GM19324 (cell line): ENCODE measurements at regions not wholly inside any gene's neighbourhood (a gene's known extent, or its start where the extent isn't known, plus 50 kb on each side); places are given as distances from the start of the nearest gene placed in this dataset.
"Not testable (repeated sequence)": the region's sequence is repeated elsewhere in the genome, so short reads cannot be mapped to it uniquely, and the experiment has no call there.

Source experiments
- ATAC-seq: cut with Tn5 transposase; IDR thresholded peaks from one replicate; pipeline ENCODE4 v1.9.1; 2021; ENCODE audit warnings: mild to moderate bottlenecking, moderate library complexity; ENCODE audit not compliant: unreplicated experiment, low FRiP score

DNA sequence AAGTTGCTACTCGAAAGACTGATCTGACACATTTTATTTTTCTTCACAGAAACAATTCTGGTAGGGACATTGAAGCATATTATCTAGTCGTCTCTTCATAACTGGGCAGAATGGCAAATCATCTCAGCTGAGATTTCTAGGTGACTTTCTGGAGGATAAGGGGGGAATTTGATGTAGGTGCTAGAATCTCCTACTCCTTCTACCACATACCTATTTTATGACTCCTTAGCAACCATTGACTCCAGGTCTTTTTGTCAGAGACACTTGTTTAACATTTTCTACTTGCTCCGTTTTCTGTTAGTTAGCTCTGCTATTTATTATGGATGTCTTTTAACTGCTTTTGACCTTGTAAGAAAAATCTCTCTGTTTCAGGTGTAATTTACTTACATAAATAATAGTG, 380.9 kb upstream of the SEMA3C start:
- no peak for ATAC-seq

DNA sequence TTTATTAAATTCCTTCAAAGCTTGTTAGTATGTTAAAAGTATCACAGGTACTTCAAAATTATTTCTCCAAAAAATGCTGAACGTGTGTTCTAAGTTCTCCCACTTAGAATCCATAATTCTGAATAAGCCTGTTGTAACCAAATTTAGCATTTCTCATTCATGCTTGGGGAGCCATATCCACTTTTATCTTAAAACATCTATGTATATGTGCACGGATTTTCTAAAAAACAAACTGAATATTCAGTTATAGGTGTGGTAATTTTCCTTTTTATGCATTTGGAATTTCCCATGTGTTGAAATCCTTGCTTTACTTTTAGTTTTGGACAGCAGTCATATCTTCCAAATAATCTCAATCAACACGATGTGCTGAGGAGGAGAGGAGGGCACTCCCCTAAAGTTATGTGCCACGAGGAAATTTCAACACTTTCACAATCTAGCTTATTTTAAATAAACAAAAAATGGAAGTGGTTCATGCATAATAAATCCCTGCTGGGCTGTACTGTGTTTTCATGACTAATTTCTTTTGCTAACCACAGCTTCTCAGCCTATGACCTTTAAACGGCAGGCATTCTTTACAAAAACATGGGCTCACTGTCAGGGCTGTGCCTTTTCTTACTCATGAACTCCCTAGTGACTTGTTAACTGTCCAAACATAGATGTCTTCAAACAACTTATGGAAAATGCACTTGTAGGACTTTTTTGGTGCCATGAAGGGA, 380.3 kb upstream of the SEMA3C start:
- no peak for ATAC-seq

DNA sequence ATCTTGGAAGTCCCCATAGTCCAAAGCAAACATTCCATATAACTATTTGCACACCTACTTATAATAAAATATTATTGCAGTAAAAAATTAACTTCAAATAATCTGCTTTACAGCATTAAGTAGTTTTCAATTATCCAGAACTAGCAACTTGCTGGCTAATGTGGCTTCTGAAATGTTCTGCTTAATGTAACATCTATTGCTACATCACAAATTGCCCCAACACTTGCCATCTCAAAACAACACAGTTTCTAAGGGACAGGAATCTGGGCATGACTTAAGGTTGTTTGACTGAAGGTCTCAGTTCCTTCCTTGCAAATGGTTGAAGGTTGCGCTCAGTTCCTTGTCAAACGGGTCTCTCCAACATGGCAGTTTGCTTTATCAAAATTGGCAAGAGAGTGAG, 378.5 kb upstream of the SEMA3C start:
- ATAC-seq, result no peak

DNA sequence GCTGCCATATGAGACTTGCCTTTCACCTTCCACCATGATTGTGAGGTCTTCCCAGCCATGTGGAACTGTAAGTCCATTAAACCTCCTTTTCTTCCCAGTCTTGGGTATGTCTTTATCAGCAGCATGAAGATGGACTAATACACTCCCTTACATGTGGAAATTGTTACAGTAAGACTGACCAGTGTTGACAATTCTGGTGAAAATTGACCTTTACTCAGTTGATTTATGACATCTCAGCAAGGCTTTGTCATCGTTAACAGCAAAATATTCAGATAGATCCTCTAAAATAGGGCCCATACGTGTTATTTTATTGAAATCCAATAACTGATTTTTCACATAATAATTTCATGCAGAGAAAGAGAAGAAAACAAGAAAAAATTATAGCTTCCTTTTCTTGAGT, 377.9 kb upstream of the SEMA3C start:
- ATAC-seq, result no peak

DNA sequence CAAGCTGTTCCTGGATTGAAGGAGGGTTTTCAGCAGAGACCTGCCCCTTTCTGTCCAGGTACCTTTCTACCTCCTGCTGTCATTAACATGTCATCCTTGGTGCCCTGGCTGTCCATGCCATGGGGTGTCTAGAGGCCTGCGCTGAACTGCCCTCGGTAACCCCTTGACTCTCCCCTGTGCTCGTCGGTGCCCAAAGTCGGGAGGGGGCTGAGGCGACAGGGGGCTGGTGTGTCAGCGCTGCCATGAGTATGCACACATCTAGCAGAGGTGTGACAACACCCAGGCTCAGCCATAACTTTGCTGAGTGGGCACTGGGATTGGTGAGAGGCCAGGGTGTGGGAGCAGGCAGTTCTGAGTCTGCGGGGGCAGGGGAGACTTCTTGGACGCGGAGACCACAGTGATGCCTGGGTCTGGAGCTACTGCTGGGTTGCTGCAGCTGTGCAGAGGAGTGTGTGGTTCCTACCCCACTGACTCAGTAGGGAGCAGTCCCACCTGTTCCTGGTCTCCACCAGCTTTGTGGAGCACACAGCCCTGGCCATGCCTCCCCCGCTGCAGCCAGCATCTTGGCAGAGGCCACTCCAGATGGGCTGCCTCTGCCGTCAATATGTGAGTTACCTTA, 376.2 kb upstream of the SEMA3C start:
- no peak for ATAC-seq

DNA sequence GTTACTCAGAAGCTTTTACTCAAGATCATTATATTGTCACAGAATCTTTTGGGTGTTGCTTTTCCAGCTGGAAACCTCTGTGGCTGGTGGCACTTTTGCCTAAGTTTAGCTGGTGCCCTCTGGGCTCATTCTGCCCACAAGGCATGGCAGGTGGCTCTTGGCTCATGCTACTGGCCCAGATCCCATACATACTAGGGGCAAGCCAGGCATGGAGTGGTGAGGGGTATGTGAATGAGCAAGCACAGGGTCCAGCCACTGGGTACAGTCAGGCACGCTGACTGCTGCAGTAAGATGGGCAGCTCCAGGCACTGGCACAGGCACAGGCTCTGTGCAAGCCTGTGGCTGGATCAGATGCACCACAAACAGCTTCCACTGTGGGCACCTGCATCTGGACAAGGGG, 375.0 kb upstream of the SEMA3C start:
- ATAC-seq, result no peak

DNA sequence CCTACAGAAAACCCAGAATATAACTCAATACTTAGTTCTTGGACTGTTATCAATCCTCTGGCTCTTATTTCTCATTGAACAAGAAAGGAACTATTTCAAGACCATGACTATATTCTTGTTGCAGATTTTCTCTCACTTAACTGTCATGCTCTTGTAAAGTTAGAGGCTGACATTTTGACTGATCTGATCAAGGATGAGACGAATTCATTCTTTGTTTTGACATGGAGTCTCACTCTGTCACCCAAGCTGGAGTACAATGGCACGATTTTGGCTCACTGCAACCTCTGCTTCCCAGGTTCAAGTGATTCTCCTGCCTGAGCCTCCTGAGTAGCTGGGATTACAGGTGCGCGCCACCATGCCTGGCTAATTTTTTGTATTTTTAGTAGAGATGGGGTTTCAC, 367.9 kb upstream of the SEMA3C start:
- ATAC-seq, result not testable (repeated sequence)

DNA sequence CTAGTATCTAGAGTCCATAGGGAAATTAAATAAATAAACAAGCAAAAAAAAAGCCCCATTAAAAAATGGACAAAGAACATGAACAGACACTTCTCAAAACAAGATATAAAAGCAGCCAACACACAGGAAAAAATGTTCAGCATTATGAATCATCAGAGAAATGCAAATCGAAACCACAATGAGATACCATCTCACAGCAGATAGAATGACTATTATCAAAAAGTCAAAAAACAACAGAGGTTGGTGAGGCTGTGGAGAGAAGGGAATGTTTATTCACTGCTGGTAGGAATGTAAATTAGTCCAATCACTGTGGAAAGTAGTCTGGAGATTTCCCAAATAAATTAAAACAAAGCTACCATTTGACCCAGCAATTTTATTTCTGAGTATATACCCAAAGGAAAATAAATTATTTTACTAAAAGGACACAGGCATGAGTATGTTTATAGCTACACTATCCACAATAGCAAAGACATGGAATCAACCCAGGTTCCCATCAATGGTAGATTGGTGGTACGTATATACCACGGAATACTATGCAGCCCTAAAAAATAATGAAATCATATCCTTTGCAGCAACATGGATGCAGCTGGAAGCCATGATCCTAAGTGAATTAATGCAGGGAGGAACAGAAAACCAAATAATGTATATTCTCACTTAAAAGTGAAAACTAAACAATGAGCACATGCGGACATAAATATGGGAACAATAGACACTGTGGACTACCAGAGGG, 366.5 kb upstream of the SEMA3C start:
- no peak for ATAC-seq

DNA sequence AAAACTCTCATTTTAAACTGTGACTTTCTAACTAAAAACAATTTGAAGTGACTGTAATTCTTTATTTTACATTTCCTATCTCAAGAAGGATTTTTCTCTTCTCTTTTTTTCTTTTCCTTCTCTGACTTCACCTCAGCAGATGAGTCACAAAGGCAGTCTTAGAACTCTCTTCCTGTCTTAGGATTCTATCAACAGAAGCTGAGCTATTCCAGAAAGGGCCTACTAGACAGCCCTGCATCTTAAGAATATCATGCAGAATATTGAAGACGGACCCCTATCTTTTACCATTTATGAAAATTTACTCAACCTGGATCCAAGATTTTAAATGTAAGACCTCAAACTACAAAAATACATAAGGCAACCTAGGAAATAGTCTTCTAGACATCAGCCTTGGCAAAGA, 365.7 kb upstream of the SEMA3C start:
- no peak for ATAC-seq

DNA sequence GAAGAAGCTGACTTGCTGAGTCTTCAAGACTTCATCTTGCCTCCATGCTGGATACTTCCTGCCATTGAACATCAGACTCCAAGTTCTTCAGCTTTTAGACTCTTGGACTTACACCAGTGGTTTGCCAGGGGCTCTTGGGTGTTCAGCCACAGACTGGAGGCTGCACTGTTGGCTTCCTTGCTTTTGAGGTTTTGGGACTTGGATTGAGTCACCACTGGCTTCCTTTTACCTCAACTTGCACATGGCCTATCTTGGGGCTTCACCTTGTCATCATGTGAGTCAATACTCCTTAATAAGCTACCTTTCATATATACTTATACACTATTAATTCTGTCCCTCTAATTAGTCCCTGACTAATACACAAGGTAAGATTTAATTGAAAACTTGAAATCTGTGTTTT, 361.7 kb upstream of the SEMA3C start:
- ATAC-seq, result no peak

DNA sequence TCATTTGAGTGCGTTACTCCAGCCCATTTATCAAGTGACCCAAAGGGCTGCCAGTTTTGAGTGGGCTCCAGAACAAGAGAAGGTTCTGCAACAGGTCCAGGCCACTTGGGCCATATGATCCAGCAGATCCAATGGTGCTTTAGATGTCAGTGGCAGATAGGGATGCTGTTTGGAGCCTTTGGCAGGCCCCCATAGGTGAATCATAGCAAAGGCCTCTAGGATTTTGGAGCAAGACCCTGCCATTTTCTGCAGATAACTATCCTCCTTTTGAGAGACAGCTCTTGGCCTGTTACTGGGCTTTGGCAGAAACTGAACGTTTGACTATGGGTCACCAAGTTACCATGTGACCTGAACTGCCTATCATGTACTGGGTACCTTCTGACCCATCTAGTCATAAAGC, 358.8 kb upstream of the SEMA3C start:
- ATAC-seq, result no peak

DNA sequence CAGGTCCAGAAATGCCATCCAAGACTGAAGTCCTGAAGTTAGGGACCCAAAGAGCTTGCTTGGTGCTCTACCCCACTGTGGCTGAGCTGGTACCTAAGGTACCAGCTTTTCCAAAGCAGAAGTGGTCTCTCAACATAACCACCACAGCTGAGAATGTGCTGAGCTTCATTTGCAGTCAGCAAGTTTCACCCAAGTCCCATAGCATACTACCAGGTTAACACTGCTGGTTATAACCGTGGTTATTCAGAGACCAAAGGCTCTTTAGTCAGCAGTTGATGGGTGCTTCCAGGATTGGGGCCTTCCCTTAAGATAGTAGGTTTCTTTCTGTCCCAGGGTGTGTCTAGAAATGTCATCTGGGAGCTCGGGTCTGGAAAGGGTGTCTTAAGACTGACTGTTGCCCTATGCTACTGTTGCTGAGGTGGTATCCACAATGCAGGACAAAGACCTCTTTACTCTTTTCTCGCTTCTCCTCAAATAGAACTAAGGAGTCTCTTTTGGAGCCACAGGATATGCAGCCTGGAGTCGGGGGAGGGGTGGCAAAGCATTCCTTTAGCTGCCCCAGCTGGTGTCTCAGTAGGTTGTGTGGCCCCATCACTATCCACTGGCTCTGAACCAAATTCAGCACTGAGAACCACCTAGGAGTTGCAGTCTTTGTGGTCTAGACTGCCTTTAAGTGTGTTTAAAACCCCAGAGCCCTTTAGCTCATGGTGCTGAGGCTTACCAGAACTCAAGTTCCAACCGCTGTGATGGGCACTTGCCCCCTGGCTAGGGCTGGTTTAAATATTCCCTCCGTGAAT, 354.9 kb upstream of the SEMA3C start:
- no peak for ATAC-seq

DNA sequence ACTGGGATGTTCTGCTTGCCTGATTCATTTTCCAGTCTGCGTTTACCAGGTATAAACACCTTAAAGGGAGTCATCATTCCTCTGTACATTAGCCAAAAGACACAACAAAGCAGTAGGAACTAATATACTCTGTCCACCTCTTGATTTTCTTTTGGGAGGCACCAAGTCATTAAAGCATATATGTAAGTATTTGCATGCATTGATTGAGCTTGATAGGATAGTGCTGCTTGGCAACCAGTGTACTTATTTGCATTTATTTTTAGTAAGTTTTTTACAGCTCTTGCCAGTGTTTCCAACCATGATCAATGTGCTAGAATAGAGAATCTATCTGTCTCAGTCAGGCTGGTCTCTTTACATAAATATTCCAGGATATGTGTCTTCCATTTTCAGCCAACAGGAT, 353.3 kb upstream of the SEMA3C start:
- ATAC-seq, result no peak

DNA sequence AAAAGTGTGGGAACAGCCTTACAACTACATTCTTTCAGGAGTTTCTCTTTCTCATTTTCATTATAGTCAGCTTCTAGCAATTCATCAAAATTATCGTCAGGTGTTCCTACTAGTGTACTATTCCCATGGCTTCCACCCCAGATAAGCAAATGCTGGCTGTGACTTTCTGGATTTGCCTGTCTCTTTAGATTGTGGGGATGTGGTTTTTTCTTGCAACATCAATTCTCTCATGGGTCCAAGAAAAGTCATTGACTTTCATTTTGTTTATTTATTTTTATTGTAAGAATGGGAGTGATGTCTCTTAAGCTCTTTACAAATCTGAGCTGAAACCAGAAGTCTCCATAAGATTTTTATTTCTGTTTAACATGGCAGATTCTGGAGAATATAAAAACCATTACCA, 349.7 kb upstream of the SEMA3C start:
- ATAC-seq, result no peak

DNA sequence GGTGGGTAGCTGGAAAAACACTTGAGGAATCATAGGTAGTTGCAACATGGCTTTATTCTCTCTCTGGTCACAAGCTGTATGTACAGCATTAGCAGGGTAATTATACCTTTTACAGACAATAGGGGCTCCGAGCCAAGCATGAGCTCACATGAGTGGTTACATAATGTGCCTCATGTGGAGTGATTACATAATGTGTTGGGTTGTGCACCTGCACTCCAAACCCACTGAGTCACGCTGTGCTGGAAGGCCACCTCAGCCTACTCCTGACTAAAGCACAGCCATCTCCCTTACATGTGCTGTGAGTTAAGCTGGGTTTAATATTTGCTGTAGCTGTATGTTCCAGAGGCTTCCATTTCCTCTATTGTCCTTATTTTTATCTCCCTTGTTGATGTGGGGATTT, 348.7 kb upstream of the SEMA3C start:
- ATAC-seq, result no peak

DNA sequence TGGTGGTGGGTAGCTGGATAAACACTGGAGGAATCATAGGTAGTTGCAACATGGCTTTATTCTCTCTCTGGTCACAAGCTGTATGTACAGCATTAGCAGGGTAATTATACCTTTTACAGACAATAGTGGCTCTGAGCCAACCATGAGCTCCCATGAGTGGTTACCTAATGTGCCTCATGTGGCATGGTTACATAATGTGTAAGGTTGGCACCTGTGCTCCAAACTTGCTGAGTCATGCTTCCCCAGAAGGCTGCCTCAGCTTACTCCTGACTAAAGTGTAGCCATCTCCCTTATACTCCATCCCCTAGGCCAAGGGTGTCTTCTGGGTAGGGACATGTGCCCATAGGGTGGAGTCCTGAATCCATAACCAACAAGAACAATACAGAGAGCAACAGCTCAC, 345.3 kb upstream of the SEMA3C start:
- ATAC-seq, result no peak

DNA sequence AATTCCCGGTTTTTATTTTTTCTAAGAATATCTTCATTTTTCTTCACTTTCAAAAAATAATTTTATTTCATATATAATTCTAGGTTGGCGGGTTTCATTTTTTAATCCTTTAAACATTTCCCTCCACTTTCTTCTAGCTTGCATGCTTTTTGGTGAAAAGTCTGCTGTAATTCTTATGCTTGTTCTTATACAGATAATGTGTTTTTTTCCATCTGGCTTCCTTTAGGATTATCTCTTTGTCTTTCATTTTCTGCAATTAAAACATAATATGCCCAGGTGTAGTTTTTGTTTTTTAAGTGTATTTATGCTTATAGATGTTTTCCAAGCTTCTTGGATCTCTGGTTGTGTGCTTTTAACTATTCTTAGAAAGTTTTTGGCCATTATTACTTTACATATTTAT, 341.3 kb upstream of the SEMA3C start:
- ATAC-seq, result no peak

DNA sequence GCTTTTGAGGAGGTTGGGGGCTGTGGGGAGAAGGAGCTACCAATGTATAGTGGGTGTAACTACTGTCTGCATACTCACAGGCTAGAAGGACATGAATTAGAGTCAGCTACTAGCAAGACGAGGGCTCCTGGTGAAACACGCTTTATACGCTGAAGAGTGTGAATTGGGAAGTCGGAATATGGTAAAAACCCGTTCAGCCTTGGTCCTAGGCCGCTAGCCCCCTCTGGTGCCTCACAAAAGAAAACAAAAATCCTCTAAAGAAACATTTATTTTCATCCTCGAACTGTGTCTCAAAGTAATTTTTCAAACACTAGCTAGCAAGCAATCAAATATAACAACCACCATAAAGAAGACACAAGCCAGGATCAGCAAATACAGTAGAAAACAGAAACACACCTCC, 338.1 kb upstream of the SEMA3C start:
- no peak for ATAC-seq

DNA sequence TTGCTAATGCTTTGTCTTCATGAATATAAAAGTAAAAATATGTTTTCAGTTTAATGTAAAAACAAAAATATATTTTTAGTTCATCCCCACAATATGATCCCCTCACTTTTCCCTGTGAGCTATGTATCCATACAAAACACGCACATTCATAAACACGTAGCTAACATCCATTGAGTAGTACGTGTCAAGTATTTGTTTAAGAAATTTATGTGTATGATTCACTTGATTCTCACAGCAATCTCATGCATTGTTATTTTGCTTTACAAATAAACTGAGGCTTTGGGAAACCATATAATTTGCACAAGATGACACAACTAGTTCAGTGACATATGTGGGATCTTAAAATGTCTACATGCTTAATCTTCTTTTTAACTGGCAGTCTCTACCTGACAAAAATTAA, 329.6 kb upstream of the SEMA3C start:
- no peak for ATAC-seq

DNA sequence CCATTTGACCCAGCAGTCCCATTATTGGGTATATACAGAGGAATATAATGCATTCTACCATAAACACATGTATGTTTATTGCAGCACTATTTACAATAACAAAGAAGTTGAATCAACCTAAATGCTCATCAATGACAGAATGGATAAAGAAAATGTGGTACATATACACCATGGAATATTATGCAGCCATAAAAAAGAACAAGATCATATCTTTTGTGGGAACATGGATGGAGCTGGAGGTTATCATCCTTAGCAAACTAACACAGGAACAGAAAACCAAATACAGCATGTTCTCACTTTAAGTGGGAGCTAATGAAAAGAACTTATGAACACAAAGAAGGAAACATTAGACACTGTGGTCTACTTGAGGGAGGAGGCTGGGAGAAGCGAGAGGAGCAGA, 328.5 kb upstream of the SEMA3C start:
- ATAC-seq, result not testable (repeated sequence)

DNA sequence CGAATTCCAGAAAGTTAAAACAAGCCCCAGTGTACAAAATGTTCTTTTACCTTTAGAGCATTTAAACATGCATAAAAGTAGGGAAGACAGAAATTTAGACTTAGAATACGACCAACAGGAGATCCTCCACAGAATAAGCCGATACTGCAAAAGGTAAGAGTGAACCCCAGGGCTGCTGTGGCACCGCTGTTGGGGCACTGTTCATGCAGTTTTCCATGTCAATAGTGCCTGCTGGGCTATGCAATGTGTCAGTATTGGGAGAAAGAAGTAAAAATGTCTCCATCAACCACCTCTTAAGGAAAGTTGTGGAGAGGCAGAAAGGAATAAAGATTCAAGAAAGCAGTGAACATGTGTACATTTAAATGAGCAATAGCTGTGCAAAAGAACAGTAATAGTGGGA, 326.5 kb upstream of the SEMA3C start:
- ATAC-seq, result no peak
